ENCODE measurements at regions not wholly inside any gene's neighbourhood (a gene's known extent, or its start where the extent isn't known, plus 50 kb on each side); places are given as distances from the start of the nearest gene placed in this dataset.

GRCh38 chr1:96519851-96520578 lies 201.6 kb upstream of the PTBP2 start:
- TF ChIP-seq, protein P1, sequence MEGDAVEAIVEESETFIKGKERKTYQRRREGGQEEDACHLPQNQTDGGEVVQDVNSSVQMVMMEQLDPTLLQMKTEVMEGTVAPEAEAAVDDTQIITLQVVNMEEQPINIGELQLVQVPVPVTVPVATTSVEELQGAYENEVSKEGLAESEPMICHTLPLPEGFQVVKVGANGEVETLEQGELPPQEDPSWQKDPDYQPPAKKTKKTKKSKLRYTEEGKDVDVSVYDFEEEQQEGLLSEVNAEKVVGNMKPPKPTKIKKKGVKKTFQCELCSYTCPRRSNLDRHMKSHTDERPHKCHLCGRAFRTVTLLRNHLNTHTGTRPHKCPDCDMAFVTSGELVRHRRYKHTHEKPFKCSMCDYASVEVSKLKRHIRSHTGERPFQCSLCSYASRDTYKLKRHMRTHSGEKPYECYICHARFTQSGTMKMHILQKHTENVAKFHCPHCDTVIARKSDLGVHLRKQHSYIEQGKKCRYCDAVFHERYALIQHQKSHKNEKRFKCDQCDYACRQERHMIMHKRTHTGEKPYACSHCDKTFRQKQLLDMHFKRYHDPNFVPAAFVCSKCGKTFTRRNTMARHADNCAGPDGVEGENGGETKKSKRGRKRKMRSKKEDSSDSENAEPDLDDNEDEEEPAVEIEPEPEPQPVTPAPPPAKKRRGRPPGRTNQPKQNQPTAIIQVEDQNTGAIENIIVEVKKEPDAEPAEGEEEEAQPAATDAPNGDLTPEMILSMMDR (IDR thresholded peaks at IDR 0.05; ENCODE audit: extremely low read depth in 1 of 2, insufficient read depth in 1 of 2, low read depth in 1 of 2, low read length in 2 of 2): no peak
- TF ChIP-seq POLR2A (IDR thresholded peaks at IDR 0.05; ENCODE audit: low read depth, low read length) (no peak), JUN (IDR thresholded peaks at IDR 0.05; ENCODE audit: borderline replicate concordance, insufficient read depth, insufficient read length, low read depth) (no peak), POLR2AphosphoS5 (IDR thresholded peaks at IDR 0.05; ENCODE audit: insufficient read depth, low read depth, low read length) (no peak), EZH2 (IDR thresholded peaks at IDR 0.05; ENCODE audit: borderline replicate concordance, low read depth, low read length, severe bottlenecking) (no peak), FOS (IDR thresholded peaks at IDR 0.05; ENCODE audit: borderline replicate concordance, insufficient read depth, low read length) (no peak)
- TF ChIP-seq, protein P2, sequence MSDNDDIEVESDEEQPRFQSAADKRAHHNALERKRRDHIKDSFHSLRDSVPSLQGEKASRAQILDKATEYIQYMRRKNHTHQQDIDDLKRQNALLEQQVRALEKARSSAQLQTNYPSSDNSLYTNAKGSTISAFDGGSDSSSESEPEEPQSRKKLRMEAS (IDR thresholded peaks at IDR 0.05; ENCODE audit: insufficient read depth, insufficient read length): no peak

All from endothelial cell of umbilical vein (primary cell).